Endothelial cell of umbilical vein (primary cell): ENCODE measurements at regions not wholly inside any gene's neighbourhood (a gene's known extent, or its start where the extent isn't known, plus 50 kb on each side); places are given as distances from the start of the nearest gene placed in this dataset.

ENCODE experiments used
- EZH2 ChIP-seq: IDR thresholded peaks from 2 replicates; pipeline ENCODE4 v1.6.1; 2012; ENCODE audit warnings: borderline replicate concordance, low read depth, mild to moderate bottlenecking, moderate library complexity, low read length, inconsistent platforms; ENCODE audit not compliant: severe bottlenecking
- TF ChIP-seq, protein P1 (sequence below), 2 donors: IDR thresholded peaks; 1 replicate in 1 of 2; 2 replicates in 1 of 2; pipeline ENCODE4 v1.5.1; 2011; ENCODE audit warnings: low read length in 2 of 2, mild to moderate bottlenecking in 2 of 2, moderate library complexity in 2 of 2, control low read depth in 1 of 2, inconsistent platforms in 1 of 2, low read depth in 1 of 2; ENCODE audit not compliant: insufficient read depth in 1 of 2; ENCODE audit errors: extremely low read depth in 1 of 2

DNA sequence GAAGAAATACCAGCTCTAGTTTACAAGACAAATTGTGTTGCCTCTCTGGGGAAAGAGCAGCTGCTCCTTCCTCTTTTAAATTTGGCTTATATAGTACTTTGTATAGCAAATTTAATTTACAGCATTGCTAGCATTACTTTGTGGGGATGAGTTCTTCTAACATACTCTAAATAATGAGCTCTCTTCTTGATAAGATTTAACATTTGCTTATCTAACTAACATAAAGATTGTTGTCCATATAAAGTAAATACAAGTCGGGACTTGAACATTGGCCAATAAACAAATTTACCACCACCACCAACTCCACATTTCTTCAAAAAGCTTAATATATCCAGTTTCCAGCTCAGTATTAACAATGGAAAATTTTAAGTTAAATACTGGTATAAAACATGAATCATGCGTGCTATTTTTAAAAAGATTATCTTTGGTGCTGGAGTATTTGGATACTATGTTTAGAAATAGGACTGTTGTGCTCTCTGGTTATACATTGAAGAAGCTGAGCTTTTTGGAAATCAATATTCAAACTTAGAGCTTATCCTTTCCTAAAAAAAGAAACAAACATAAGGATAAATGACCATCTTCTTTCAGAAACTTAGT lies 1146.9 kb upstream of the GJE1 start:
- TF ChIP-seq, protein P1, sequence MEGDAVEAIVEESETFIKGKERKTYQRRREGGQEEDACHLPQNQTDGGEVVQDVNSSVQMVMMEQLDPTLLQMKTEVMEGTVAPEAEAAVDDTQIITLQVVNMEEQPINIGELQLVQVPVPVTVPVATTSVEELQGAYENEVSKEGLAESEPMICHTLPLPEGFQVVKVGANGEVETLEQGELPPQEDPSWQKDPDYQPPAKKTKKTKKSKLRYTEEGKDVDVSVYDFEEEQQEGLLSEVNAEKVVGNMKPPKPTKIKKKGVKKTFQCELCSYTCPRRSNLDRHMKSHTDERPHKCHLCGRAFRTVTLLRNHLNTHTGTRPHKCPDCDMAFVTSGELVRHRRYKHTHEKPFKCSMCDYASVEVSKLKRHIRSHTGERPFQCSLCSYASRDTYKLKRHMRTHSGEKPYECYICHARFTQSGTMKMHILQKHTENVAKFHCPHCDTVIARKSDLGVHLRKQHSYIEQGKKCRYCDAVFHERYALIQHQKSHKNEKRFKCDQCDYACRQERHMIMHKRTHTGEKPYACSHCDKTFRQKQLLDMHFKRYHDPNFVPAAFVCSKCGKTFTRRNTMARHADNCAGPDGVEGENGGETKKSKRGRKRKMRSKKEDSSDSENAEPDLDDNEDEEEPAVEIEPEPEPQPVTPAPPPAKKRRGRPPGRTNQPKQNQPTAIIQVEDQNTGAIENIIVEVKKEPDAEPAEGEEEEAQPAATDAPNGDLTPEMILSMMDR (IDR thresholded peaks at IDR 0.05; ENCODE audit: extremely low read depth in 1 of 2, insufficient read depth in 1 of 2, low read depth in 1 of 2, low read length in 2 of 2) = no peak
- TF ChIP-seq EZH2 = no peak
